Omental fat pad (tissue), 3 donors: ENCODE measurements at regions not wholly inside any gene's neighbourhood (a gene's known extent, or its start where the extent isn't known, plus 50 kb on each side); places are given as distances from the start of the nearest gene placed in this dataset.

Source experiments
- ATAC-seq: fragments of 150-250 bp; one replicate; pipeline ENCODE4 v1.9.1; 2016; ENCODE audit warnings: mild to moderate bottlenecking, moderate library complexity; ENCODE audit not compliant: low FRiP score
- DNase-seq: peaks from one replicate; pipeline ENCODE4 v3.0.0-alpha.2; 2019; ENCODE audit warnings: low spot score
- CTCF ChIP-seq, 3 donors: fragments of 450-650 bp; IDR thresholded peaks; one replicate each; pipeline ENCODE4 v1.5.1; 2016 to 2017; ENCODE audit warnings: antibody characterized with exemption in 3 of 3, mild to moderate bottlenecking in 3 of 3, moderate library complexity in 2 of 3

GRCh38 chr11:116364348-116364747, 408.4 kb downstream of the BUD13 start:
- no peak for TF ChIP-seq CTCF (IDR thresholded peaks at IDR 0.05)
- no peak for DNase-seq
- ATAC-seq = no peak

- DNase-seq = no peak
- ATAC-seq = no peak
- no peak for TF ChIP-seq CTCF (IDR thresholded peaks at IDR 0.05)
Measured at GRCh38 chr11:116360221-116360941, 412.4 kb downstream of the BUD13 start.

GRCh38 chr11:116357784-116358544, 414.8 kb downstream of the BUD13 start:
- no peak for TF ChIP-seq CTCF (IDR thresholded peaks at IDR 0.05)
- DNase-seq (no peak), ATAC-seq (no peak)

- ATAC-seq (no peak), DNase-seq (no peak)
- TF ChIP-seq CTCF (IDR thresholded peaks at IDR 0.05) = no peak
Measured at GRCh38 chr11:116356451-116356850, 416.3 kb downstream of the BUD13 start.

GRCh38 chr11:116355104-116355503, 417.7 kb downstream of the BUD13 start:
- ATAC-seq (no peak), DNase-seq (no peak)
- no peak for TF ChIP-seq CTCF (IDR thresholded peaks at IDR 0.05)

GRCh38 chr11:116353589-116353988, 419.2 kb downstream of the BUD13 start:
- ATAC-seq (no peak), DNase-seq (no peak)
- no peak for TF ChIP-seq CTCF (IDR thresholded peaks at IDR 0.05)

GRCh38 chr11:116352881-116353280, 419.9 kb downstream of the BUD13 start:
- ATAC-seq (no peak), DNase-seq (no peak)
- no peak for TF ChIP-seq CTCF (IDR thresholded peaks at IDR 0.05)
